ENCODE measurements at regions not wholly inside any gene's neighbourhood (a gene's known extent, or its start where the extent isn't known, plus 50 kb on each side); places are given as distances from the start of the nearest gene placed in this dataset.

DNA sequence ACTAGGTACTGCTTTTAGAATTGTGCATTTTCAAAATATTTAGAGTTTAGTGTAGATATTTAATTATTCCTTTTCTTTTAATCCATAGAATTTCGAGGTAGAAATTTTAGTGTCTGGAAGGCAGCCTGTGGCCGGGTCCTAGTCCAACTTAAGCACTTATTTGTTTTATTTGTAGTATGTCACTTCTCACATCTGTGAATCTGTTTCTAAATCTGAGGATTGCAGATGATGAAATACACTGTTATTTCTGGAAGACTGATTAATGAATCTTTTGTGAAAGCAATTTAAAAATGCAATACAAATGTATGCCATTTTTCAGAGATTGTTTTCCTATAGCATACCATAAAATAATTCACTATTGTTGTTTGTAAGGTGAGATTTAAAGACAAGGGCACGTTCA, 483.9 kb upstream of the TRIB2 start:
- Histone ChIP-seq H4K20me1 (ENCODE audit: insufficient read depth, low read length) (no peaks in the 10 kb centered on the region), H3K9me3 (ENCODE audit: low read length) (no peaks in the 10 kb centered on the region), H3K4me2 (ENCODE audit: low read length) (no peak overlapping the region), H3K79me2 (ENCODE audit: insufficient read depth, low read depth, low read length) (no peaks in the 10 kb centered on the region), H3K36me3 (ENCODE audit: insufficient read depth, low read length) (no peaks in the 10 kb centered on the region), H2AFZ (ENCODE audit: low read length) (no peak overlapping the region), H3K27ac (ENCODE audit: low read depth, low read length, poor library complexity, severe bottlenecking) (no peak overlapping the region), H3K9me2 (ENCODE audit: insufficient read depth, low read length) (no peaks in the 10 kb centered on the region), H3K4me3 (ENCODE audit: low read depth, low read length, poor library complexity, severe bottlenecking) (no peak overlapping the region), H3K4me1 (ENCODE audit: insufficient read depth, low read length, poor library complexity, severe bottlenecking) (no peaks in the 10 kb centered on the region)
- ChIA-PET CTCF (ENCODE audit: unreplicated experiment) (no interaction called here), POLR2A (no interaction called here)
- BruUV-seq (replicated peaks), result no TSS peak
- intact Hi-C loops (cut with micrococcal nuclease; ENCODE audit: unreplicated experiment), result no loop called here
- DNase-seq (ENCODE audit: low spot score), result no peak
- no peak for TF ChIP-seq EZH2phosphoT487 (IDR thresholded peaks at IDR 0.05; ENCODE audit: borderline replicate concordance, low read depth, low read length)
- TF ChIP-seq, protein P1, sequence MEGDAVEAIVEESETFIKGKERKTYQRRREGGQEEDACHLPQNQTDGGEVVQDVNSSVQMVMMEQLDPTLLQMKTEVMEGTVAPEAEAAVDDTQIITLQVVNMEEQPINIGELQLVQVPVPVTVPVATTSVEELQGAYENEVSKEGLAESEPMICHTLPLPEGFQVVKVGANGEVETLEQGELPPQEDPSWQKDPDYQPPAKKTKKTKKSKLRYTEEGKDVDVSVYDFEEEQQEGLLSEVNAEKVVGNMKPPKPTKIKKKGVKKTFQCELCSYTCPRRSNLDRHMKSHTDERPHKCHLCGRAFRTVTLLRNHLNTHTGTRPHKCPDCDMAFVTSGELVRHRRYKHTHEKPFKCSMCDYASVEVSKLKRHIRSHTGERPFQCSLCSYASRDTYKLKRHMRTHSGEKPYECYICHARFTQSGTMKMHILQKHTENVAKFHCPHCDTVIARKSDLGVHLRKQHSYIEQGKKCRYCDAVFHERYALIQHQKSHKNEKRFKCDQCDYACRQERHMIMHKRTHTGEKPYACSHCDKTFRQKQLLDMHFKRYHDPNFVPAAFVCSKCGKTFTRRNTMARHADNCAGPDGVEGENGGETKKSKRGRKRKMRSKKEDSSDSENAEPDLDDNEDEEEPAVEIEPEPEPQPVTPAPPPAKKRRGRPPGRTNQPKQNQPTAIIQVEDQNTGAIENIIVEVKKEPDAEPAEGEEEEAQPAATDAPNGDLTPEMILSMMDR (conservative IDR thresholded peaks at IDR 0.05; ENCODE audit: low read length), result no peak

DNA sequence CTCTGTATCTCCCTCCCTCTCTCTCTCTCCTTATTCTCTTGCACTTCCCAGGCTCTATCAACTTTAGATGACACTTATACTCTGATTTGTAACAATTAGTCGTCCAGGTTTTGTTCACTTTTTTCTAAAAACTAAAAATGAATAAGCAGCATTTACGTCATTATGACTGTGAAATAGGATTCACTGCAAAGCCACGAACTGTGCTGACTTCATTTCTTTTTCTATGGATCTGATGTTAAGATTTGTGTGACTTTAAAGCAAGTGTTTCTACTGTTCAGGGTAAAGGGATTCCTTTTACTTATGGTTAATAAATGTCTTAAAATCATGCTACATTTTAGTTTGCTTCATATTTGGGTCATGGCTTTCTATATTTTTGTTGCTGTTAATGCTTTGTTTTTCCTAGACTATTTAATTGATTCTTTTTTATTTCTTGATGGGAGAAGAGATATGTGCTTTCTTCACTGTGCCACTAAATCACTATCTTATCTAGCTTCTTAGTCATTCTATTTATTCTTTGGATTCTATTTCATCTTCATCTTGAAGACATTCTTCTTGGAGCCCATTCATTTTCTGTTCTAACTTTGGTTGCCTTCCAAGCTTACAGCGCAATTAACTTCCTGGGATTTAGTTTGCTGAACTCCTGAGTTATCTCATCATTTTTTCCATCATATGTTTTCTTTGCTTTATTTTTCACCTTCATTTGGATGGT, 480.4 kb upstream of the TRIB2 start:
- ChIA-PET CTCF (ENCODE audit: unreplicated experiment) (no interaction called here), POLR2A (interaction anchor here (0.6 kb wide), 1 partner anchor 763 kb away, joined by 3 read pairs; no protein-coding TSS in a partner anchor)
- no peaks in the 10 kb centered on the region for H3K36me3 ChIP-seq (ENCODE audit: insufficient read depth, low read length)
- H3K9me2 ChIP-seq (ENCODE audit: insufficient read depth, low read length), result no peaks in the 10 kb centered on the region
- H3K79me2 ChIP-seq (ENCODE audit: insufficient read depth, low read depth, low read length), result no peaks in the 10 kb centered on the region
- H3K4me3 ChIP-seq (ENCODE audit: low read depth, low read length, poor library complexity, severe bottlenecking), result no peak overlapping the region
- no peaks in the 10 kb centered on the region for H3K4me1 ChIP-seq (ENCODE audit: insufficient read depth, low read length, poor library complexity, severe bottlenecking)
- H3K4me2 ChIP-seq (ENCODE audit: low read length), result no peak overlapping the region
- intact Hi-C loops (cut with micrococcal nuclease; ENCODE audit: unreplicated experiment), result no loop called here
- H3K9me3 ChIP-seq (ENCODE audit: low read length), result no peaks in the 10 kb centered on the region
- no peak overlapping the region for H3K27ac ChIP-seq (ENCODE audit: low read depth, low read length, poor library complexity, severe bottlenecking)
- H2AFZ ChIP-seq (ENCODE audit: low read length), result no peak overlapping the region
- DNase-seq (ENCODE audit: low spot score), result no peak
- H4K20me1 ChIP-seq (ENCODE audit: insufficient read depth, low read length), result no peaks in the 10 kb centered on the region
- TF ChIP-seq, protein P1 (conservative IDR thresholded peaks at IDR 0.05; ENCODE audit: low read length), result no peak
- TF ChIP-seq EZH2phosphoT487 (IDR thresholded peaks at IDR 0.05; ENCODE audit: borderline replicate concordance, low read depth, low read length), result no peak
- no TSS peak for BruUV-seq (replicated peaks)

DNA sequence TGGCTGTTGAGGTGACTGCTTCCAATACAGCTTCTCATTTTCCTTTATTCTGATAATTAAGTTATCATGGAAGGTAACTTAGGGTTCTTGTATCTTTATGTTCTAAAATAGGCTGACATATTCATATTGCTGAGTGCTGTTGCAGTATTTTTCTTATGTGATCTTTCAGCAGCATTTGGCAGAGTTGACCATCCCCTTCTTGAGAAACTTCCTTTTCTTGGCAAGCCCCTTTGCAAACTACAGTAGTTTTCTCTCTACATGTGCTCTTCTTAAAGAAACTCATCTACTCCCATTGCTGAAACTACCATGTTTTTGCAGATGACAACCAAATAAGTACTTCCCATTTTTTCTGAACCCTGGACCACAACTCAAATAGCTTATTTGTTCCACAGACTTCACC, 476.5 kb upstream of the TRIB2 start:
- no peak for TF ChIP-seq EZH2phosphoT487 (IDR thresholded peaks at IDR 0.05; ENCODE audit: borderline replicate concordance, low read depth, low read length)
- TF ChIP-seq, protein P1 (conservative IDR thresholded peaks at IDR 0.05; ENCODE audit: low read length), result no peak
- intact Hi-C loops (cut with micrococcal nuclease; ENCODE audit: unreplicated experiment), result no loop called here
- Histone ChIP-seq H3K9me3 (ENCODE audit: low read length) (no peaks in the 10 kb centered on the region), H3K4me2 (ENCODE audit: low read length) (no peak overlapping the region), H4K20me1 (ENCODE audit: insufficient read depth, low read length) (no peaks in the 10 kb centered on the region), H3K27ac (ENCODE audit: low read depth, low read length, poor library complexity, severe bottlenecking) (no peak overlapping the region), H3K4me3 (ENCODE audit: low read depth, low read length, poor library complexity, severe bottlenecking) (no peak overlapping the region), H3K79me2 (ENCODE audit: insufficient read depth, low read depth, low read length) (no peaks in the 10 kb centered on the region), H3K4me1 (ENCODE audit: insufficient read depth, low read length, poor library complexity, severe bottlenecking) (no peaks in the 10 kb centered on the region), H3K36me3 (ENCODE audit: insufficient read depth, low read length) (no peaks in the 10 kb centered on the region), H3K9me2 (ENCODE audit: insufficient read depth, low read length) (no peaks in the 10 kb centered on the region), H2AFZ (ENCODE audit: low read length) (no peak overlapping the region; the same call in 1 of the 2 replicates)
- no peak for DNase-seq (ENCODE audit: low spot score)
- ChIA-PET CTCF (ENCODE audit: unreplicated experiment) (no interaction called here), POLR2A (interaction anchor here (0.7 kb wide), 1 partner anchor 111 kb away, joined by 3 read pairs; no protein-coding TSS in a partner anchor)
- BruUV-seq (replicated peaks), result no TSS peak
